ENCODE measurements at regions not wholly inside any gene's neighbourhood (a gene's known extent, or its start where the extent isn't known, plus 50 kb on each side); places are given as distances from the start of the nearest gene placed in this dataset.

DNA sequence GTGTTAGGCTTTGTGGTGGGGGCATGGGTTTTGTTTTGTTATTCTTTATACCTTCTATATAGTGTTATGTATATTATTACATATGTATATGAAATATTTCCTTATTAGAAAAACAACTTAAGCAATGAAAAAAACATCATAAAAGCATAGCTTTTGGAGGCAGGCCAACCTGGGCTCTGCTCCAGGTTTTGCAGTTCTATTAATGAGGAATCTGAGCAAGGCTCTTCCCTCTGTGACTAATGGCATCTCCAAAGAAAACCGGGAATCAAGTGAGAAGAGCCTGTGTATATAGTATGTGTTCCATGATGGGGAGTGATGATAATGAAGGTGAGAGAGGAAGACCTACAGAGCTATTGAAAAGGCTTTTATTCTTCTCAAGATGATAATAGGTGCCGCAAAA is 291.1 kb downstream of the CLIC5 start:
- TF ChIP-seq, protein P1, sequence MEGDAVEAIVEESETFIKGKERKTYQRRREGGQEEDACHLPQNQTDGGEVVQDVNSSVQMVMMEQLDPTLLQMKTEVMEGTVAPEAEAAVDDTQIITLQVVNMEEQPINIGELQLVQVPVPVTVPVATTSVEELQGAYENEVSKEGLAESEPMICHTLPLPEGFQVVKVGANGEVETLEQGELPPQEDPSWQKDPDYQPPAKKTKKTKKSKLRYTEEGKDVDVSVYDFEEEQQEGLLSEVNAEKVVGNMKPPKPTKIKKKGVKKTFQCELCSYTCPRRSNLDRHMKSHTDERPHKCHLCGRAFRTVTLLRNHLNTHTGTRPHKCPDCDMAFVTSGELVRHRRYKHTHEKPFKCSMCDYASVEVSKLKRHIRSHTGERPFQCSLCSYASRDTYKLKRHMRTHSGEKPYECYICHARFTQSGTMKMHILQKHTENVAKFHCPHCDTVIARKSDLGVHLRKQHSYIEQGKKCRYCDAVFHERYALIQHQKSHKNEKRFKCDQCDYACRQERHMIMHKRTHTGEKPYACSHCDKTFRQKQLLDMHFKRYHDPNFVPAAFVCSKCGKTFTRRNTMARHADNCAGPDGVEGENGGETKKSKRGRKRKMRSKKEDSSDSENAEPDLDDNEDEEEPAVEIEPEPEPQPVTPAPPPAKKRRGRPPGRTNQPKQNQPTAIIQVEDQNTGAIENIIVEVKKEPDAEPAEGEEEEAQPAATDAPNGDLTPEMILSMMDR (IDR thresholded peaks at IDR 0.05), result no peak
- no peak for TF ChIP-seq POLR2A (IDR thresholded peaks at IDR 0.05)
- intact Hi-C loops (cut with DNase I), result no loop called here
- no peaks in the 10 kb centered on the region for H3K27me3 ChIP-seq
- ATAC-seq, result no peak
- H3K27ac ChIP-seq, result no peak overlapping the region
- no peak overlapping the region for H3K4me3 ChIP-seq
- no peaks in the 10 kb centered on the region for H3K36me3 ChIP-seq (replicated peaks in 1 of 2; ENCODE audit: insufficient read depth in 1 of 2, low read depth in 2 of 2)
- no peaks in the 10 kb centered on the region for H3K9me3 ChIP-seq
- no peaks in the 10 kb centered on the region for H3K4me1 ChIP-seq
- WGBS, 2 donors, result 60% methylated on average over 2 of the region's 2 CpGs
- peak in 1 of 4 donors; percentile 47 for DNase-seq

DNA sequence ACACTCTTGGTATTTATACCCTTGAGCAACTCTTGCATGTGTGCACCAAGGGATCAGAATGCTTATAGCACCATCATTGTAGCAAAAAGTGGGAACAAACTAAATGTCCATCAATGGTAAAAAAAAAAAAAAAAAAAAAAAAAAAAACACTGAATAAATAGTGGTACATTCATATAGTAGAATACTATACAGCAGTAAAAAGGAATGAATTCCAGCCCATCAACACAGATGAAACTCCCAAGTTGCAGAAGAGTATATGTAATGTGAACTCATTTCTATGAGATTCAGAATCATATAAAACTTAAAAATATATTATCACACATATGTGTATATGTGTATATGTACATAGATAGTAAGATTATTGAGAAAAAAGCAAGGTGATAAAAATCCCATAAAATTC is 291.6 kb downstream of the CLIC5 start:
- DNase-seq (no peak), ATAC-seq (no peak)
- TF ChIP-seq POLR2A (IDR thresholded peaks at IDR 0.05), result no peak
- TF ChIP-seq, protein P1 (IDR thresholded peaks at IDR 0.05), result no peak
- no peaks in the 10 kb centered on the region for H3K4me1 ChIP-seq
- H3K4me3 ChIP-seq, result no peak overlapping the region
- H3K27ac ChIP-seq, result no peak overlapping the region
- no peaks in the 10 kb centered on the region for H3K36me3 ChIP-seq (replicated peaks in 1 of 2; ENCODE audit: insufficient read depth in 1 of 2, low read depth in 2 of 2)
- H3K27me3 ChIP-seq, result no peaks in the 10 kb centered on the region
- H3K9me3 ChIP-seq, result no peaks in the 10 kb centered on the region
- intact Hi-C loops (cut with DNase I), result no loop called here

DNA sequence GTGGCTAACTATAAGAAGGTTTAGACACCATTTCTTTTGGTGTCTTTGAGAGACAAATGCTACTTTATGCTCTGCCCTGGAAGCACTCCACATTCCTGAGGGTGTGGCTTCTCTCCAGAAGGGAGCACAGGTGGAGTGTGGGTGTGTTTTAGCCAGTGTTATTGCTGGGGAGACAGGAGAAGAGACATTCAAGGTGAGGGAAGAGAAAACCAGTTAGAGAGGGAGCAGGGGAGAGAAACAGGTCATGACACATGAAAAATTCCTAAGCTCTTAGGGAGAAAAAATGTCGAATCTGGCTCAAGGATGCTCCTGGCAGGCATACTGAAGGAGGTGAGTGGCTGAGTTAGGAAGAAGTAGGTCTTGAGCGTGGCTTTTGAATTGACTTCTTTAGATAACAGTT is 292.8 kb downstream of the CLIC5 start:
- TF ChIP-seq, protein P1 (IDR thresholded peaks at IDR 0.05), result no peak
- no peak for TF ChIP-seq POLR2A (IDR thresholded peaks at IDR 0.05)
- no peak overlapping the region for H3K4me3 ChIP-seq
- no peaks in the 10 kb centered on the region for H3K36me3 ChIP-seq (replicated peaks in 1 of 2; ENCODE audit: insufficient read depth in 1 of 2, low read depth in 2 of 2)
- intact Hi-C loops (cut with DNase I), result no loop called here
- H3K4me1 ChIP-seq, result no peaks in the 10 kb centered on the region
- H3K27me3 ChIP-seq, result no peaks in the 10 kb centered on the region
- DNase-seq, result no peak
- H3K9me3 ChIP-seq, result no peaks in the 10 kb centered on the region
- no peak overlapping the region for H3K27ac ChIP-seq
- no peak for ATAC-seq
- WGBS, 2 donors, result 67 to 76% methylated on average over 2 of the region's 2 CpGs

DNA sequence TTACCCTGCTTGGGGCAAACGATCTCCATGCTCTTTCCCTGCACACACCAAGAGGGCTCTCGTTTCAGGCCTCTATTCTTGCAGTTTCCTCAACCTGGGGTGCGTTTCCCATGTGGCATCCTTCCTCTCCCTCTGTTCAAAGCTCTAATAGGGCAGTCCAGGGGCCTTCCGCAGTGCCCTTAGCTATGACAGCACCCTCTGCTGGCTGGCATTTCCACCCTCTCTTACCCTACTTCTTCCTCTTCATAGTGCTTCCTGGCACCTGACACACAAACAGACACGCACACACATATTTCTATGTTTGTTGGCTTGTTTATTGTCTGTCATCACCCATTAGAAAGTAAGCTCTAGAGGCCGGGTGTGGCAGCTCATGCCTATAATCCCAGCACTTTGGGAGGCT is 294.0 kb downstream of the CLIC5 start:
- no peaks in the 10 kb centered on the region for H3K36me3 ChIP-seq (replicated peaks in 1 of 2; ENCODE audit: insufficient read depth in 1 of 2, low read depth in 2 of 2)
- no peaks in the 10 kb centered on the region for H3K9me3 ChIP-seq
- no peaks in the 10 kb centered on the region for H3K4me1 ChIP-seq
- no peak overlapping the region for H3K4me3 ChIP-seq
- no peaks in the 10 kb centered on the region for H3K27me3 ChIP-seq
- H3K27ac ChIP-seq, result no peak overlapping the region
- 56 to 61% methylated on average over 6 of the region's 6 CpGs for WGBS, 2 donors
- no peak for TF ChIP-seq POLR2A (IDR thresholded peaks at IDR 0.05)
- TF ChIP-seq, protein P1 (IDR thresholded peaks at IDR 0.05), result no peak
- no peak for DNase-seq
- intact Hi-C loops (cut with DNase I), result no loop called here
- ATAC-seq, result no peak

DNA sequence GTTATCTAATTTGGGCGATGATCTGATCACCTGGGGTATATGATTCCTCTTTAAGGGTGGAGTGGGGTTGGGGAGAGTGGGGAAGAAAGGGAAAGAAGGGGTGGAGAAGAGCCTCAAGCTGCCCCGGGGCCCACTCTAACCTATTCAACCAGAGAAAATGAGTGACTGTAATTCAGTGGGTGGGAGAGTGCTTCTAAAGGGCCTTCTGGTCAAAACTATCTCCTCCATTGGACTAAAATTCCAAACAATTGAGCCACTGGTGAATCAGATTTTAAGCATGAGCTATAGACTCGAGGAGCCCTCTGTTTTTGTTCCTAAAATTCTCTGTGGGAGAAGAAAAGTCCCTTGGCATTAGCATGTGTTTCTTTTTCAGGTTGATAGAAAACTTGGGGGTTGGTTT is 296.8 kb downstream of the CLIC5 start:
- H3K36me3 ChIP-seq (replicated peaks in 1 of 2; ENCODE audit: insufficient read depth in 1 of 2, low read depth in 2 of 2), result no peaks in the 10 kb centered on the region
- DNase-seq (no peak), ATAC-seq (no peak)
- H3K27me3 ChIP-seq, result no peaks in the 10 kb centered on the region
- intact Hi-C loops (cut with DNase I), result loop anchor here (5.0 to 10.0 kb wide), 2 partner anchors 1067 to 1244 kb away; no protein-coding TSS in a partner anchor
- TF ChIP-seq POLR2A (IDR thresholded peaks at IDR 0.05), result no peak
- TF ChIP-seq, protein P1 (IDR thresholded peaks at IDR 0.05), result no peak
- 57 to 68% methylated on average over 3 of the region's 3 CpGs for WGBS, 2 donors
- no peak overlapping the region for H3K4me3 ChIP-seq
- no peaks in the 10 kb centered on the region for H3K9me3 ChIP-seq
- H3K4me1 ChIP-seq, result no peaks in the 10 kb centered on the region
- H3K27ac ChIP-seq, result no peak overlapping the region
